Sigmoid colon (tissue), 3 donors: ENCODE measurements at regions not wholly inside any gene's neighbourhood (a gene's known extent, or its start where the extent isn't known, plus 50 kb on each side); places are given as distances from the start of the nearest gene placed in this dataset.

Experiments used
- POLR2A ChIP-seq, 2 donors: fragments of 450-650 bp; IDR thresholded peaks; one replicate each; pipeline ENCODE4 v1.6.1; 2016; ENCODE audit warnings: antibody characterized with exemption in 2 of 2, mild to moderate bottlenecking in 2 of 2, moderate library complexity in 2 of 2
- TF ChIP-seq, protein P1 (sequence below), 4 experiments: fragments of 450-650 bp in 3 of 4; fragments of 200-600 bp in 1 of 4; IDR thresholded peaks; one replicate each; pipeline ENCODE4 v1.5.1; 2016 to 2019; ENCODE audit warnings: antibody characterized with exemption in 4 of 4, mild to moderate bottlenecking in 3 of 4, moderate library complexity in 2 of 4

DNA sequence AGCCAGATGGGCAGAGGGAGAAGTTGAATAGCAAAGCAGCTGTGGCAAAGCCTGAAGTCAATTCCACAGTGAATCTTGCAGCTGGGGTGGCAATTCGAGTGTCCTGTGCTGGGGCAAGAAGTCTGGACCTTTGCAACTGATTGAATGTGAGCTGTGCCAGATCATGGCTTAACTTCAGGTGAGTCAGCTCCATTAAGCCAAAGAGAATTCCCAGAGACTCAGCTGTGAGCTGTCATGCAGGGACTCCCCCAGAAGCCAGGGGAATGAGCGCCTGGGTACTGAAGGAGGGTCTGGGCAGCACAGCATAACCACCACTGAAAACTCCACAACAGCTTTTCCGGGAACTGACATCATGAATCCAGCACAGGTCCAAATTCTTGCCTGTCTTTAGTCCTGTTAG lies 153.5 kb upstream of the TRPC7 start:
- no peak for TF ChIP-seq POLR2A (IDR thresholded peaks at IDR 0.05)
- TF ChIP-seq, protein P1, sequence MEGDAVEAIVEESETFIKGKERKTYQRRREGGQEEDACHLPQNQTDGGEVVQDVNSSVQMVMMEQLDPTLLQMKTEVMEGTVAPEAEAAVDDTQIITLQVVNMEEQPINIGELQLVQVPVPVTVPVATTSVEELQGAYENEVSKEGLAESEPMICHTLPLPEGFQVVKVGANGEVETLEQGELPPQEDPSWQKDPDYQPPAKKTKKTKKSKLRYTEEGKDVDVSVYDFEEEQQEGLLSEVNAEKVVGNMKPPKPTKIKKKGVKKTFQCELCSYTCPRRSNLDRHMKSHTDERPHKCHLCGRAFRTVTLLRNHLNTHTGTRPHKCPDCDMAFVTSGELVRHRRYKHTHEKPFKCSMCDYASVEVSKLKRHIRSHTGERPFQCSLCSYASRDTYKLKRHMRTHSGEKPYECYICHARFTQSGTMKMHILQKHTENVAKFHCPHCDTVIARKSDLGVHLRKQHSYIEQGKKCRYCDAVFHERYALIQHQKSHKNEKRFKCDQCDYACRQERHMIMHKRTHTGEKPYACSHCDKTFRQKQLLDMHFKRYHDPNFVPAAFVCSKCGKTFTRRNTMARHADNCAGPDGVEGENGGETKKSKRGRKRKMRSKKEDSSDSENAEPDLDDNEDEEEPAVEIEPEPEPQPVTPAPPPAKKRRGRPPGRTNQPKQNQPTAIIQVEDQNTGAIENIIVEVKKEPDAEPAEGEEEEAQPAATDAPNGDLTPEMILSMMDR (IDR thresholded peaks at IDR 0.05) = no peak
